Kidney (tissue), 13 donors: ENCODE measurements at regions not wholly inside any gene's neighbourhood (a gene's known extent, or its start where the extent isn't known, plus 50 kb on each side); places are given as distances from the start of the nearest gene placed in this dataset.

Source experiments
- DNase-seq, 5 donors: peaks; one replicate each; pipeline ENCODE4 v3.0.0-alpha.2; 2013 to 2020
- FAIRE-seq: peaks from 2 replicates; lab custom pipeline; 2012; peaks lifted over from hg19 to GRCh38; lab: Jason Lieb, UNC
- H3K27ac ChIP-seq, 2 donors: one replicate each; pipeline ENCODE4 v1.7.0; 2013; ENCODE audit warnings: low read depth in 2 of 2, low read length in 2 of 2, inconsistent platforms in 1 of 2
- H3K27me3 ChIP-seq: one replicate; pipeline ENCODE4 v1.7.1; 2013; ENCODE audit warnings: low read length, inconsistent platforms; ENCODE audit not compliant: control insufficient read depth, insufficient read depth
- H3K36me3 ChIP-seq, 3 donors: one replicate each; pipeline versions ENCODE4 v1.7.0 to v1.7.1; 2013; ENCODE audit warnings: low read length in 3 of 3, control low read depth in 1 of 3, inconsistent platforms in 1 of 3; ENCODE audit not compliant: insufficient read depth in 3 of 3, control insufficient read depth in 2 of 3
- H3K4me1 ChIP-seq, 3 donors: one replicate each; pipeline versions ENCODE4 v1.7.0 to v1.7.1; 2013; ENCODE audit warnings: low read length in 3 of 3, inconsistent platforms in 1 of 3, low read depth in 1 of 3; ENCODE audit not compliant: control insufficient read depth in 2 of 3, insufficient read depth in 2 of 3
- H3K4me3 ChIP-seq, 3 donors: one replicate each; pipeline versions ENCODE4 v1.7.0 to v1.8.1; 2013; ENCODE audit warnings: low read length in 3 of 3, control low read depth in 1 of 3, inconsistent platforms in 1 of 3
- H3K9ac ChIP-seq, 3 donors: one replicate each; pipeline versions ENCODE4 v1.7.0 to v1.7.1; 2013; ENCODE audit warnings: low read length in 3 of 3, control low read depth in 1 of 3, inconsistent platforms in 1 of 3
- H3K9me3 ChIP-seq, 3 donors: one replicate each; pipeline versions ENCODE4 v1.7.0 to v1.7.1; 2013; ENCODE audit warnings: low read length in 3 of 3, control low read depth in 1 of 3, inconsistent platforms in 1 of 3; ENCODE audit not compliant: control insufficient read depth in 2 of 3, insufficient read depth in 1 of 3
- intact Hi-C: fragments of 100-400 bp; cut with DNase I; formaldehyde crosslinking; loops from one replicate; pipeline ENCODE4 v1.11.1; 2022
- TF ChIP-seq, protein P1 (sequence below): IDR thresholded peaks from 3 replicates; pipeline ENCODE4 v1.5.1; 2012; ENCODE audit warnings: mild to moderate bottlenecking, moderate library complexity, borderline replicate concordance; ENCODE audit not compliant: insufficient read depth; ENCODE audit errors: extremely low read depth
- donor health status: control.
- donor health status: control.
- donor health status: control.
- donor health status: control.
- donor health status: control.
- donor health status: DM: yes; HTN: yes; CAD: no.
- donor health status: Normal renal cell carcinoma (clear cell type).

DNA sequence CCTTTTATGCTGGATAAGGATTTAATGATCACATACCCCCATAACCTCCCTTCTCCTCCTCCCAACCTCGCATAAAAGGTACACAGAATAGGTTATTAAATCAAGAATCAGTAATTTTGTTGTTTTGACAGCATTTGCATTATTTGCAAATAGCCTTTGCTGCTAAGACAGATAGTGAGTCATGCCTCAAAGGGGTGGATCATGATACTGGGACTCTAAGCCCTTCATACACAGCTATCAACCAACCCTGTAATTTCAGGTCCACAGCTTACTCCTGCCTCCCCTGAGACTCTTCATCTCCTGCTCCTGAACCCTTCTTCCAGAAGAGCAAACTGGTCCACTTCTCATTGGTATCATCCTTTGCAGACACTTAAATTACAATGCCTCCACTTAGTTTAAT is 73.8 kb upstream of the KLHL29 start:
- intact Hi-C loops: no loop called here
- H3K9ac ChIP-seq: no peak overlapping the region
- H3K36me3 ChIP-seq: no peaks in the 10 kb centered on the region
- no peak overlapping the region for H3K4me3 ChIP-seq
- no peak for FAIRE-seq
- no peak for DNase-seq
- no peaks in the 10 kb centered on the region for H3K27me3 ChIP-seq
- TF ChIP-seq, protein P1, sequence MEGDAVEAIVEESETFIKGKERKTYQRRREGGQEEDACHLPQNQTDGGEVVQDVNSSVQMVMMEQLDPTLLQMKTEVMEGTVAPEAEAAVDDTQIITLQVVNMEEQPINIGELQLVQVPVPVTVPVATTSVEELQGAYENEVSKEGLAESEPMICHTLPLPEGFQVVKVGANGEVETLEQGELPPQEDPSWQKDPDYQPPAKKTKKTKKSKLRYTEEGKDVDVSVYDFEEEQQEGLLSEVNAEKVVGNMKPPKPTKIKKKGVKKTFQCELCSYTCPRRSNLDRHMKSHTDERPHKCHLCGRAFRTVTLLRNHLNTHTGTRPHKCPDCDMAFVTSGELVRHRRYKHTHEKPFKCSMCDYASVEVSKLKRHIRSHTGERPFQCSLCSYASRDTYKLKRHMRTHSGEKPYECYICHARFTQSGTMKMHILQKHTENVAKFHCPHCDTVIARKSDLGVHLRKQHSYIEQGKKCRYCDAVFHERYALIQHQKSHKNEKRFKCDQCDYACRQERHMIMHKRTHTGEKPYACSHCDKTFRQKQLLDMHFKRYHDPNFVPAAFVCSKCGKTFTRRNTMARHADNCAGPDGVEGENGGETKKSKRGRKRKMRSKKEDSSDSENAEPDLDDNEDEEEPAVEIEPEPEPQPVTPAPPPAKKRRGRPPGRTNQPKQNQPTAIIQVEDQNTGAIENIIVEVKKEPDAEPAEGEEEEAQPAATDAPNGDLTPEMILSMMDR: no peak
- no peaks in the 10 kb centered on the region for H3K4me1 ChIP-seq
- H3K27ac ChIP-seq: no peak overlapping the region
- no peaks in the 10 kb centered on the region for H3K9me3 ChIP-seq

DNA sequence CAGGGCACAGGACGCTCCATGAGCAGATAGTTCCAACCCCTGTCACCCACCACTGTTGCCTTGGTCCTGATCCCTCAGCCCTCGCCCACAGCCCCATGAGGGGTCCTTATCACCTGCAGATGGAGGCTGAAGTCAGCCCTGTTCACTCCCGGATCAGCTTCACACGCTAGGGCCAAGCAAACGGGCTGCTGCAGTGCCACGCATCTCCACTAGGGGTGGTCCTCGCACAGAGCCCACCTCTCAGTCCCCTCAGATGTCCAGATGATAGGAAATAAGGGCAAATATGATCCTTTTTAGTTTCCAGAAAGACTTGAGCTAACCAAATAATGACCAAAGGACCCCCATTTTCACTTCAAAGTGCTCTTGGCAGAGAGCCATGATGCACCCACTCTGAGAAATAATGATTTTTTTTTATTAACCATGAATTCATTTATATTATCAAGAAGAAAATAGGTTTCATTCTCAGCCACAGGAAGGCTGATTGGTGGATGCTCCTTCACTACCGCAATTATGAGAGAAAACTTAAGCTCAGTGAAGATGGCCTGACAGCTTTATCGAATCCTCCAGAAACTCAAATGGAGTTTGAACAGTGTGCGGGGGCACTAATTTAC is 71.9 kb upstream of the KLHL29 start:
- Histone ChIP-seq H3K9me3 (no peaks in the 10 kb centered on the region), H3K4me3 (no peak overlapping the region), H3K27me3 (no peaks in the 10 kb centered on the region), H3K9ac (no peak overlapping the region), H3K4me1 (no peaks in the 10 kb centered on the region), H3K36me3 (no peaks in the 10 kb centered on the region), H3K27ac (no peak overlapping the region)
- intact Hi-C loops: no loop called here
- FAIRE-seq (no peak), DNase-seq (peak in 4 of 5 donors; percentile 16 to 41 (median 36))
- TF ChIP-seq, protein P1: peak; percentile 10

DNA sequence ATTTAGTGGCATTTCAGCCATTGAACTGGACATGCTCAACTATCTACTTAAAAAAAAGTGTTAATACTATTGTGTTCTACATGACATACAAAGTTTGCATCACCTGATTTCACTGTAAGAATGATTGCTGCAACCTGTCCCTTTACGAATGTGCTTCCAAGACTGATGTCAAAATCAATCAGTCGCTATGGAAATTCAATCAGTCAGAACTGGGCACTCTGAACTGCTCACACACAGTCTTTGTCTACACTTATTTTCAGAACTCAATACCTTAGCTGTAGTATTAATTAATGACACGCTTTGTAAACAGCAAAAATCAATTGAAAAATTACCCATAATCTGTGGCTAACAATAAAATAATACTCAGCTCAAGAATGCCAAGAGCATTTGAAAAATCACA is 70.3 kb upstream of the KLHL29 start:
- no peak for DNase-seq
- Histone ChIP-seq H3K9ac (no peak overlapping the region), H3K4me3 (no peak overlapping the region), H3K9me3 (no peaks in the 10 kb centered on the region), H3K27ac (no peak overlapping the region), H3K27me3 (no peaks in the 10 kb centered on the region), H3K4me1 (no peaks in the 10 kb centered on the region), H3K36me3 (no peaks in the 10 kb centered on the region)
- FAIRE-seq: no peak
- TF ChIP-seq, protein P1: no peak
- intact Hi-C loops: no loop called here

DNA sequence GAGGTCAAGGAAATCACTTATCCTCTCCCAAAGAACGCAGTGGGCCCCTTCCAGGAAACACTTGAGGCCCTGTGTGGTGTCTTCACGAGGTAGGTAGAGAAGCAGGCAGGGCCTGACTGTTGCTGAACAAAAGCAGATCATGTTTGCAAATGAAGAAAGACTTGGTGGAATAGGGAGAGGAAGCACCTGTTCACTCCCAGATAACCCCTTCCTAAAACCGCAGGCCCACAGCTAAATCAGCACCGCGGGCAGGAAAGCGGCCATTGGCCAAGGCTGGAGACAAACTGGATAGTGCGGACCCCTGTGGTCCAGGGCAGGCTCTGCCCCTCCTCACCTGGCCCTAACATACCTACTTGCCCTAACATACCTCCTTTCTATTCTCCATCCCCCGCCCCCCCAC is 64.9 kb upstream of the KLHL29 start:
- intact Hi-C loops: no loop called here
- no peak for FAIRE-seq
- TF ChIP-seq, protein P1: no peak

More for the DNA sequence above, 64.9 kb upstream of the KLHL29 start:
- DNase-seq: no peak
- H3K27me3 ChIP-seq: no peaks in the 10 kb centered on the region
- no peaks in the 10 kb centered on the region for H3K36me3 ChIP-seq
- H3K4me3 ChIP-seq: no peak overlapping the region
- no peaks in the 10 kb centered on the region for H3K4me1 ChIP-seq
- no peaks in the 10 kb centered on the region for H3K9me3 ChIP-seq
- no peak overlapping the region for H3K9ac ChIP-seq
- no peak overlapping the region for H3K27ac ChIP-seq
